ENCODE measurements at regions not wholly inside any gene's neighbourhood (a gene's known extent, or its start where the extent isn't known, plus 50 kb on each side); places are given as distances from the start of the nearest gene placed in this dataset.

- Histone ChIP-seq H3K27ac (no peak overlapping the region), H3K9me3 (no peaks in the 10 kb centered on the region), H3K27me3 (no peaks in the 10 kb centered on the region), H3K4me1 (ENCODE audit: insufficient read depth) (no peaks in the 10 kb centered on the region), H3K36me3 (no peaks in the 10 kb centered on the region), H3K4me3 (no peak overlapping the region)
- 65 to 68% (median 68%) methylated on average over 3 of the region's 3 CpGs for WGBS, 3 donors
- DNase-seq: no peak
- TF ChIP-seq, protein P1, sequence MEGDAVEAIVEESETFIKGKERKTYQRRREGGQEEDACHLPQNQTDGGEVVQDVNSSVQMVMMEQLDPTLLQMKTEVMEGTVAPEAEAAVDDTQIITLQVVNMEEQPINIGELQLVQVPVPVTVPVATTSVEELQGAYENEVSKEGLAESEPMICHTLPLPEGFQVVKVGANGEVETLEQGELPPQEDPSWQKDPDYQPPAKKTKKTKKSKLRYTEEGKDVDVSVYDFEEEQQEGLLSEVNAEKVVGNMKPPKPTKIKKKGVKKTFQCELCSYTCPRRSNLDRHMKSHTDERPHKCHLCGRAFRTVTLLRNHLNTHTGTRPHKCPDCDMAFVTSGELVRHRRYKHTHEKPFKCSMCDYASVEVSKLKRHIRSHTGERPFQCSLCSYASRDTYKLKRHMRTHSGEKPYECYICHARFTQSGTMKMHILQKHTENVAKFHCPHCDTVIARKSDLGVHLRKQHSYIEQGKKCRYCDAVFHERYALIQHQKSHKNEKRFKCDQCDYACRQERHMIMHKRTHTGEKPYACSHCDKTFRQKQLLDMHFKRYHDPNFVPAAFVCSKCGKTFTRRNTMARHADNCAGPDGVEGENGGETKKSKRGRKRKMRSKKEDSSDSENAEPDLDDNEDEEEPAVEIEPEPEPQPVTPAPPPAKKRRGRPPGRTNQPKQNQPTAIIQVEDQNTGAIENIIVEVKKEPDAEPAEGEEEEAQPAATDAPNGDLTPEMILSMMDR (IDR thresholded peaks at IDR 0.05): no peak
- intact Hi-C loops (cut with DNase I): no loop called here
Observed at GRCh38 chr6:55969526-55969925, 94.1 kb upstream of the BMP5 start.

DNA sequence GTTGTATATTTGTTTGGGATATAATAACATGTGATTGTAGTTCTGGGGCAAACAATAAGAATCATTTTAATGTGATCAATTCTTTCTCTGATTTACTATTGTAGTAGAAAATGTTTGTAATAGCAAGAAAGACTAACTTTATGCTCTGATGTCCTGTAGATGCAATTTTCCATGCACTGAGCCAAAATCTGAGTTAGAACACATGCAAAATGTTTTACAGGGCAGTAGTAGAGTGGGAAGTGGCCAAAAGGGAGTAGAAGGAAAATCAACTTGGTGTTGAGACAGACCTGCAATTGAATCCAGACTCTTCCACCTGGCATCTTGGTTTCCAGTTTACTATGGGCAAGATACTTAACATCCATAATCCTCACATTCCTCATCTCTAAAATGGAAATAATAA lies 93.5 kb upstream of the BMP5 start:
- H3K27me3 ChIP-seq: no peaks in the 10 kb centered on the region
- H3K27ac ChIP-seq: no peak overlapping the region
- TF ChIP-seq POLR2A (IDR thresholded peaks at IDR 0.05): no peak
- no peak for TF ChIP-seq EP300 (IDR thresholded peaks at IDR 0.05)
- TF ChIP-seq, protein P1 (IDR thresholded peaks at IDR 0.05): no peak
- intact Hi-C loops (cut with DNase I): no loop called here
- no peaks in the 10 kb centered on the region for H3K9me3 ChIP-seq
- no peaks in the 10 kb centered on the region for H3K36me3 ChIP-seq
- DNase-seq: no peak
- no peak overlapping the region for H3K4me3 ChIP-seq
- no peaks in the 10 kb centered on the region for H3K4me1 ChIP-seq (ENCODE audit: insufficient read depth)

DNA sequence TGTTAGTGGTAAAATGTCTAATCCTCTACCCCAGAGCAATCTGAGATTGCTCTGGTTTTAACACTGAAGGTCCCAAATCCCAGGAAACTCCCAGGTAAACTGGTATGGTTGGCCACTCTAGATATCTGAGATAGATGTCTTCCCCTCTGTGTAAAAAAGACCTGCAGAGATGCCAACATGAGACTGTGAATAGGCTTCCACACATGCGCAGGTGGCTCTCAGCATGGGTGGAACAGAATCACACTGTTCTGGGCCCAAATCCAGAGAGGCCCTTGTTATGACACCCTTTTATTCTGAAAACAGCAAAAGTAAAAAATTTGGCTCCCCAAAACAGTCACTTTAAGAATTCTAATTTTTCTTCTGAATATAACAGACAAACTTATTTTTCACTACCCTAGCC lies 88.7 kb upstream of the BMP5 start:
- TF ChIP-seq, protein P1 (IDR thresholded peaks at IDR 0.05): no peak
- TF ChIP-seq POLR2A (IDR thresholded peaks at IDR 0.05) (no peak), EP300 (IDR thresholded peaks at IDR 0.05) (no peak)
- H3K36me3 ChIP-seq: no peaks in the 10 kb centered on the region
- no peak overlapping the region for H3K27ac ChIP-seq
- no peak overlapping the region for H3K4me3 ChIP-seq
- H3K9me3 ChIP-seq: no peaks in the 10 kb centered on the region
- 84 to 97% (median 90%) methylated on average over 1 of the region's 1 CpG for WGBS, 3 donors
- no peaks in the 10 kb centered on the region for H3K27me3 ChIP-seq
- intact Hi-C loops (cut with DNase I): no loop called here
- no peaks in the 10 kb centered on the region for H3K4me1 ChIP-seq (ENCODE audit: insufficient read depth)
- DNase-seq: no peak

GRCh38 chr6:55963301-55963700 lies 87.9 kb upstream of the BMP5 start:
- no peak for TF ChIP-seq EP300 (IDR thresholded peaks at IDR 0.05)
- no peak for TF ChIP-seq POLR2A (IDR thresholded peaks at IDR 0.05)
- TF ChIP-seq, protein P1 (IDR thresholded peaks at IDR 0.05): no peak
- Histone ChIP-seq H3K27ac (no peak overlapping the region), H3K9me3 (no peaks in the 10 kb centered on the region), H3K4me1 (ENCODE audit: insufficient read depth) (no peaks in the 10 kb centered on the region), H3K4me3 (no peak overlapping the region), H3K27me3 (no peaks in the 10 kb centered on the region), H3K36me3 (no peaks in the 10 kb centered on the region)
- intact Hi-C loops (cut with DNase I): no loop called here
- no peak for DNase-seq
- WGBS, 3 donors: 12 to 33% (median 22%) methylated on average over 3 of the region's 3 CpGs

GRCh38 chr6:55960344-55960743 lies 85.0 kb upstream of the BMP5 start:
- Histone ChIP-seq H3K27me3 (no peaks in the 10 kb centered on the region), H3K4me1 (ENCODE audit: insufficient read depth) (no peaks in the 10 kb centered on the region), H3K9me3 (no peaks in the 10 kb centered on the region), H3K27ac (no peak overlapping the region), H3K4me3 (no peak overlapping the region), H3K36me3 (no peaks in the 10 kb centered on the region)
- TF ChIP-seq POLR2A (IDR thresholded peaks at IDR 0.05) (no peak), EP300 (IDR thresholded peaks at IDR 0.05) (no peak)
- TF ChIP-seq, protein P1 (IDR thresholded peaks at IDR 0.05): no peak
- DNase-seq: no peak
- intact Hi-C loops (cut with DNase I): no loop called here
- 79 to 88% (median 79%) methylated on average over 3 of the region's 3 CpGs for whole genome bisulfite sequencing, 3 donors
